SK-N-SH (cell line): ENCODE measurements at regions not wholly inside any gene's neighbourhood (a gene's known extent, or its start where the extent isn't known, plus 50 kb on each side); places are given as distances from the start of the nearest gene placed in this dataset.

ENCODE experiments used
- CTCF ChIP-seq: fragments of 200-600 bp; sonication (generic); IDR thresholded peaks from 2 replicates; pipeline ENCODE4 v1.6.1; 2017; ENCODE audit warnings: antibody characterized with exemption, mild to moderate bottlenecking, moderate library complexity
- ELF1 ChIP-seq: IDR thresholded peaks from 2 replicates; pipeline ENCODE4 v1.4.0; 2012
- EP300 ChIP-seq, 2 experiments: IDR thresholded peaks; 2 replicates each; pipeline versions ENCODE4 v1.4.0 to v1.6.1; 2012; ENCODE audit warnings: borderline replicate concordance in 1 of 2, low read depth in 1 of 2, low read length in 1 of 2
- EZH2phosphoT487 ChIP-seq: fragments of 200-600 bp; sonication (generic); IDR thresholded peaks from 2 replicates; pipeline ENCODE4 v1.6.1; 2017; ENCODE audit warnings: low read depth, mixed run types, mild to moderate bottlenecking, antibody characterized with exemption, moderate library complexity, borderline replicate concordance
- FOXM1 ChIP-seq: IDR thresholded peaks from 2 replicates; pipeline ENCODE4 v1.4.0; 2012; ENCODE audit warnings: low read depth, mild to moderate bottlenecking
- POLR2AphosphoS5 ChIP-seq: IDR thresholded peaks from 2 replicates; pipeline ENCODE4 v1.6.1; 2012; ENCODE audit warnings: low read depth, low read length
- SMC3 ChIP-seq: IDR thresholded peaks from 2 replicates; pipeline ENCODE4 v1.6.1; 2012; ENCODE audit warnings: low read depth, low read length, improper control_type of control experiment
- YY1 ChIP-seq: IDR thresholded peaks from 2 replicates; pipeline ENCODE4 v1.4.0; 2012; ENCODE audit warnings: low read depth, mild to moderate bottlenecking

GRCh38 chr4:45578874-45579273 lies 545.0 kb downstream of the GABRG1 start:
- TF ChIP-seq CTCF (no peak), YY1 (no peak), EZH2phosphoT487 (no peak), SMC3 (no peak), EP300 (IDR thresholded peaks at IDR 0.05; ENCODE audit: borderline replicate concordance in 1 of 2, low read depth in 1 of 2, low read length in 1 of 2) (no peak), FOXM1 (no peak), POLR2AphosphoS5 (no peak), ELF1 (no peak)
